T-cell (primary cell): ENCODE measurements at regions not wholly inside any gene's neighbourhood (a gene's known extent, or its start where the extent isn't known, plus 50 kb on each side); places are given as distances from the start of the nearest gene placed in this dataset.

Experiments used
- ATAC-seq, 4 experiments: fragments of 200-7000 bp in 3 of 4; fragments of 150-1000 bp in 1 of 4; cut with Tn5 transposase; replicated peaks in 1 of 4; 1 replicate in 3 of 4; 2 replicates in 1 of 4; pipeline ENCODE4 v1.10.0; 2021; ENCODE audit warnings: moderate library complexity in 3 of 4, mild to moderate bottlenecking in 2 of 4, moderate number of reproducible peaks in 1 of 4
- CTCF ChIA-PET, 2 donors: fragments of 300-600 bp; sonication (Branson Sonifier 250); formaldehyde crosslinking; loops; one replicate each; lab custom pipeline; 2022; ENCODE audit warnings: antibody characterized with exemption in 2 of 2; lab: Charles Lee
- POLR2A ChIA-PET, 2 donors: fragments of 300-600 bp; sonication (Branson Sonifier 250); formaldehyde crosslinking; loops; one replicate each; lab custom pipeline; 2022; ENCODE audit warnings: antibody characterized with exemption in 2 of 2; lab: Charles Lee
- DNase-seq, 35 experiments: peaks; one replicate each; pipeline versions ENCODE4 v3.0.0 to v3.0.0-alpha.2; 2013 to 2023
- H3K27ac ChIP-seq: one replicate; pipeline ENCODE4 v1.5.1; 2013; ENCODE audit warnings: low read length
- H3K27me3 ChIP-seq, 2 experiments: replicated peaks in 1 of 2; 1 replicate in 1 of 2; 2 replicates in 1 of 2; pipeline versions ENCODE4 v1.6.1 to v1.7.0; 2013; ENCODE audit warnings: low read length in 1 of 2, mixed read lengths in 1 of 2; ENCODE audit not compliant: control insufficient read depth in 2 of 2, insufficient read depth in 2 of 2; ENCODE audit errors: extremely low read depth in 1 of 2
- H3K36me3 ChIP-seq, 2 donors: 1 replicate in 1 of 2; 2 replicates in 1 of 2; pipeline versions ENCODE4 v1.6.1 to v1.7.0; 2013; ENCODE audit warnings: low read length in 1 of 2; ENCODE audit not compliant: control insufficient read depth in 2 of 2, insufficient read depth in 1 of 2; ENCODE audit errors: extremely low read depth in 1 of 2
- H3K4me1 ChIP-seq, 2 experiments: 1 replicate in 1 of 2; 2 replicates in 1 of 2; pipeline versions ENCODE4 v1.6.1 to v1.7.0; 2013; ENCODE audit warnings: low read length in 2 of 2, mixed read lengths in 1 of 2; ENCODE audit not compliant: insufficient read depth in 2 of 2, control insufficient read depth in 1 of 2; ENCODE audit errors: extremely low read depth in 1 of 2
- H3K4me3 ChIP-seq, 2 donors: 1 replicate in 1 of 2; 2 replicates in 1 of 2; pipeline versions ENCODE4 v1.5.1 to v1.7.0; 2013; ENCODE audit warnings: mild to moderate bottlenecking in 2 of 2, low read length in 1 of 2, moderate library complexity in 1 of 2; ENCODE audit not compliant: control insufficient read depth in 1 of 2; ENCODE audit errors: extremely low read depth in 1 of 2
- H3K9me3 ChIP-seq: 2 replicates; pipeline ENCODE4 v1.7.0; 2013
- H3K27ac Mint-ChIP-seq, 2 donors: one replicate each; pipeline ENCODE4 v1.8.0; 2020 to 2021; ENCODE audit warnings: mild to moderate bottlenecking in 2 of 2, mixed read lengths in 2 of 2
- H3K27me3 Mint-ChIP-seq, 2 donors: one replicate each; pipeline ENCODE4 v1.8.0; 2021 to 2022; ENCODE audit warnings: mixed read lengths in 2 of 2
- H3K36me3 Mint-ChIP-seq: one replicate; pipeline ENCODE4 v1.8.0; 2021; ENCODE audit warnings: mixed read lengths
- H3K4me1 Mint-ChIP-seq, 3 donors: one replicate each; pipeline ENCODE4 v1.8.0; 2020 to 2022; ENCODE audit warnings: mixed read lengths in 3 of 3, mild to moderate bottlenecking in 1 of 3
- H3K4me3 Mint-ChIP-seq, 3 donors: one replicate each; pipeline ENCODE4 v1.8.0; 2020 to 2022; ENCODE audit warnings: mild to moderate bottlenecking in 3 of 3, mixed read lengths in 3 of 3, moderate library complexity in 3 of 3
- H3K9me3 Mint-ChIP-seq, 3 donors: one replicate each; pipeline ENCODE4 v1.8.0; 2020 to 2022; ENCODE audit warnings: mixed read lengths in 3 of 3
- WGBS: methylation state at CpG from one replicate; pipeline ENCODE4 v1.1.5; 2013; ENCODE audit warnings: missing lambda C conversion rate; ENCODE audit not compliant: insufficient coverage; 5-methylcytosine and 5-hydroxymethylcytosine counted together

DNA sequence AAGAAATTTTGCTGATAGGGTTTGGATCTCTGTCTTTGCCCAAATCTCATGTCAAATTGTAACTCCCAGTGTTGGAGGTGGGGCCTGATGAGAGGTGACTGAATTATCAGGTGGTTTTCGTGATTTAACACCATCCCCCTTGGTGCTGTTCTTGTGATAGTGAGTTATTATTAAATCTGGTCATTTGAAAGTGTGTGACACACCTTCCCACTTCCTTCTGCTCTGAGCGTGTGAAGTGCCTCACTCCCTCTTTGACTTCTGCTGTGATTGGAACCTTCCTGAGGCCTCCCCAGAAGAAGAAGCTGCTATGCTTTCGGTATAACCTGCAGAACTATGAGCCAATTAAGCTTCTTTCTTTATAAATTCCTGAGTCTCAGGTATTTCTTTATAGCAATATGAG lies 632.0 kb downstream of the SLITRK5 start:
- no peak overlapping the region for H3K27ac ChIP-seq
- 60% methylated on average over 1 of the region's 3 CpGs for WGBS
- H3K4me3 Mint-ChIP-seq: no peak overlapping the region

GRCh38 chr13:88303605-88304004 lies 632.4 kb downstream of the SLITRK5 start:
- CTCF ChIA-PET: no interaction called here
- Histone ChIP-seq H3K36me3 (no peaks in the 10 kb centered on the region), H3K27me3 (no peaks in the 10 kb centered on the region), H3K9me3 (no peaks in the 10 kb centered on the region), H3K27ac (no peak overlapping the region), H3K4me3 (no peak overlapping the region), H3K4me1 (no peaks in the 10 kb centered on the region)
- Mint-ChIP-seq H3K4me3 (no peak overlapping the region), H3K27me3 (no peaks in the 10 kb centered on the region), H3K4me1 (no peaks in the 10 kb centered on the region), H3K36me3 (no peaks in the 10 kb centered on the region), H3K9me3 (peaks cover 2 to 21% (median 15%) of the 10 kb centered on the region in 3 donors), H3K27ac (no peak overlapping the region)
- DNase-seq (no peak), ATAC-seq (no peak)
- POLR2A ChIA-PET: no interaction called here
- WGBS: 24% methylated on average over 2 of the region's 4 CpGs

More for the DNA sequence above, 632.0 kb downstream of the SLITRK5 start:
- ChIA-PET CTCF (no interaction called here), POLR2A (no interaction called here)
- H3K36me3 ChIP-seq: no peaks in the 10 kb centered on the region
- peaks cover 2 to 21% (median 15%) of the 10 kb centered on the region in 3 donors for H3K9me3 Mint-ChIP-seq
- no peaks in the 10 kb centered on the region for H3K36me3 Mint-ChIP-seq
- no peaks in the 10 kb centered on the region for H3K4me1 Mint-ChIP-seq
- H3K27me3 ChIP-seq: no peaks in the 10 kb centered on the region
- no peaks in the 10 kb centered on the region for H3K27me3 Mint-ChIP-seq
- no peak overlapping the region for H3K27ac Mint-ChIP-seq
- no peak overlapping the region for H3K4me3 ChIP-seq
- DNase-seq: no peak
- no peaks in the 10 kb centered on the region for H3K9me3 ChIP-seq
- no peaks in the 10 kb centered on the region for H3K4me1 ChIP-seq
- no peak for ATAC-seq

GRCh38 chr13:88314496-88314895 lies 643.3 kb downstream of the SLITRK5 start:
- no peak overlapping the region for H3K27ac Mint-ChIP-seq
- peaks cover 0 to 4% (median 0%) of the 10 kb centered on the region in 3 donors for H3K9me3 Mint-ChIP-seq
- ATAC-seq (no peak), DNase-seq (no peak)
- no peak overlapping the region for H3K4me3 ChIP-seq
- no peaks in the 10 kb centered on the region for H3K27me3 ChIP-seq
- no CpG with 5 or more reads among the region's 1 CpG for WGBS
- H3K36me3 Mint-ChIP-seq: no peaks in the 10 kb centered on the region
- no peak overlapping the region for H3K4me3 Mint-ChIP-seq
- ChIA-PET CTCF (no interaction called here), POLR2A (no interaction called here)
- no peaks in the 10 kb centered on the region for H3K4me1 ChIP-seq
- no peaks in the 10 kb centered on the region for H3K4me1 Mint-ChIP-seq
- H3K27me3 Mint-ChIP-seq: no peaks in the 10 kb centered on the region
- no peaks in the 10 kb centered on the region for H3K9me3 ChIP-seq
- H3K27ac ChIP-seq: no peak overlapping the region
- no peaks in the 10 kb centered on the region for H3K36me3 ChIP-seq

GRCh38 chr13:88329066-88329465 lies 657.9 kb downstream of the SLITRK5 start:
- CTCF ChIA-PET: no interaction called here
- no peak for ATAC-seq
- DNase-seq: no peak

GRCh38 chr13:88339271-88339741 lies 668.1 kb downstream of the SLITRK5 start:
- H3K4me3 Mint-ChIP-seq: no peak overlapping the region
- WGBS: 75% methylated on average over 6 of the region's 8 CpGs
- Histone ChIP-seq H3K4me1 (no peaks in the 10 kb centered on the region), H3K36me3 (no peaks in the 10 kb centered on the region), H3K27me3 (no peaks in the 10 kb centered on the region), H3K4me3 (no peak overlapping the region), H3K27ac (no peak overlapping the region), H3K9me3 (no peaks in the 10 kb centered on the region)
- ChIA-PET POLR2A (no interaction called here), CTCF (no interaction called here)
- H3K27ac Mint-ChIP-seq: no peak overlapping the region
- ATAC-seq: no peak
- no peaks in the 10 kb centered on the region for H3K27me3 Mint-ChIP-seq
- H3K9me3 Mint-ChIP-seq: peaks cover 6 to 25% (median 6%) of the 10 kb centered on the region in 3 donors
- no peak for DNase-seq
- no peaks in the 10 kb centered on the region for H3K4me1 Mint-ChIP-seq
- H3K36me3 Mint-ChIP-seq: no peaks in the 10 kb centered on the region

More at GRCh38 chr13:88329066-88329465, 657.9 kb downstream of the SLITRK5 start:
- Mint-ChIP-seq H3K36me3 (no peaks in the 10 kb centered on the region), H3K27me3 (no peaks in the 10 kb centered on the region), H3K4me1 (no peaks in the 10 kb centered on the region), H3K9me3 (peaks cover 3 to 9% (median 7%) of the 10 kb centered on the region in 3 donors), H3K4me3 (no peak overlapping the region), H3K27ac (no peak overlapping the region)
- POLR2A ChIA-PET: no interaction called here
- no peak overlapping the region for H3K4me3 ChIP-seq
- H3K36me3 ChIP-seq: no peaks in the 10 kb centered on the region
- no CpG with 5 or more reads among the region's 3 CpGs for WGBS
- H3K9me3 ChIP-seq: no peaks in the 10 kb centered on the region
- H3K27ac ChIP-seq: no peak overlapping the region
- H3K4me1 ChIP-seq: no peaks in the 10 kb centered on the region
- no peaks in the 10 kb centered on the region for H3K27me3 ChIP-seq

GRCh38 chr13:88345171-88345847 lies 674.1 kb downstream of the SLITRK5 start:
- WGBS: 96% methylated on average over 18 of the region's 59 CpGs
- CTCF ChIA-PET: no interaction called here
- Histone ChIP-seq H3K27me3 (no peaks in the 10 kb centered on the region), H3K4me1 (no peaks in the 10 kb centered on the region), H3K4me3 (no peak overlapping the region), H3K36me3 (no peaks in the 10 kb centered on the region), H3K27ac (no peak overlapping the region), H3K9me3 (no peaks in the 10 kb centered on the region)
- DNase-seq: no peak
- POLR2A ChIA-PET: no interaction called here
- Mint-ChIP-seq H3K27me3 (no peaks in the 10 kb centered on the region), H3K27ac (no peak overlapping the region), H3K9me3 (peaks cover 5 to 31% (median 10%) of the 10 kb centered on the region in 3 donors), H3K36me3 (no peaks in the 10 kb centered on the region), H3K4me1 (no peaks in the 10 kb centered on the region), H3K4me3 (no peak overlapping the region)
- no peak for ATAC-seq
